Osteoblast (primary cell): ENCODE measurements at regions not wholly inside any gene's neighbourhood (a gene's known extent, or its start where the extent isn't known, plus 50 kb on each side); places are given as distances from the start of the nearest gene placed in this dataset.

Experiments used
- DNase-seq: peaks from one replicate; pipeline ENCODE4 v3.0.0; 2011; ENCODE audit warnings: low spot score, mixed read lengths; ENCODE audit not compliant: insufficient read length; ENCODE audit errors: missing footprints
- H2AFZ ChIP-seq: 2 replicates; pipeline ENCODE4 v1.6.0; 2011; ENCODE audit warnings: mild to moderate bottlenecking, low read length
- H3K27ac ChIP-seq: 2 replicates; pipeline ENCODE4 v1.5.1; 2011; ENCODE audit warnings: mild to moderate bottlenecking, low read depth, low read length, moderate library complexity
- H3K27me3 ChIP-seq: 2 replicates; pipeline ENCODE4 v1.6.0; 2012; ENCODE audit warnings: mild to moderate bottlenecking, control low read depth, inconsistent platforms, low read length, moderate library complexity; ENCODE audit not compliant: insufficient read depth
- H3K36me3 ChIP-seq: 2 replicates; pipeline ENCODE4 v1.5.1; 2011; ENCODE audit warnings: mild to moderate bottlenecking, low read length, control low read depth, moderate library complexity; ENCODE audit not compliant: insufficient read depth
- H3K4me1 ChIP-seq: 2 replicates; pipeline ENCODE4 v1.5.1; 2011; ENCODE audit warnings: mild to moderate bottlenecking, low read length, control low read depth, moderate library complexity; ENCODE audit not compliant: insufficient read depth
- H3K4me2 ChIP-seq: 2 replicates; pipeline ENCODE4 v1.6.0; 2011; ENCODE audit warnings: mild to moderate bottlenecking, low read length; ENCODE audit not compliant: insufficient read depth
- H3K4me3 ChIP-seq: fragments of 200-600 bp; sonication (generic); 3 replicates; pipeline ENCODE4 v1.5.1; 2012; ENCODE audit warnings: mild to moderate bottlenecking, low read length, inconsistent platforms; ENCODE audit not compliant: insufficient read depth
- H3K79me2 ChIP-seq: 2 replicates; pipeline ENCODE4 v1.6.0; 2012; ENCODE audit warnings: mild to moderate bottlenecking, low read length, control low read depth, inconsistent platforms; ENCODE audit not compliant: insufficient read depth
- H3K9me3 ChIP-seq: 2 replicates; pipeline ENCODE4 v1.5.1; 2011; ENCODE audit warnings: low read depth, low read length, control low read depth
- H4K20me1 ChIP-seq: 2 replicates; pipeline ENCODE4 v1.6.0; 2012; ENCODE audit warnings: mild to moderate bottlenecking, low read length, control low read depth; ENCODE audit not compliant: insufficient read depth
- TF ChIP-seq, protein P1 (sequence below): IDR thresholded peaks from 2 replicates; pipeline ENCODE4 v1.5.1; 2011; ENCODE audit warnings: mild to moderate bottlenecking, low read depth, low read length, moderate library complexity; ENCODE audit errors: extremely low read depth

DNA sequence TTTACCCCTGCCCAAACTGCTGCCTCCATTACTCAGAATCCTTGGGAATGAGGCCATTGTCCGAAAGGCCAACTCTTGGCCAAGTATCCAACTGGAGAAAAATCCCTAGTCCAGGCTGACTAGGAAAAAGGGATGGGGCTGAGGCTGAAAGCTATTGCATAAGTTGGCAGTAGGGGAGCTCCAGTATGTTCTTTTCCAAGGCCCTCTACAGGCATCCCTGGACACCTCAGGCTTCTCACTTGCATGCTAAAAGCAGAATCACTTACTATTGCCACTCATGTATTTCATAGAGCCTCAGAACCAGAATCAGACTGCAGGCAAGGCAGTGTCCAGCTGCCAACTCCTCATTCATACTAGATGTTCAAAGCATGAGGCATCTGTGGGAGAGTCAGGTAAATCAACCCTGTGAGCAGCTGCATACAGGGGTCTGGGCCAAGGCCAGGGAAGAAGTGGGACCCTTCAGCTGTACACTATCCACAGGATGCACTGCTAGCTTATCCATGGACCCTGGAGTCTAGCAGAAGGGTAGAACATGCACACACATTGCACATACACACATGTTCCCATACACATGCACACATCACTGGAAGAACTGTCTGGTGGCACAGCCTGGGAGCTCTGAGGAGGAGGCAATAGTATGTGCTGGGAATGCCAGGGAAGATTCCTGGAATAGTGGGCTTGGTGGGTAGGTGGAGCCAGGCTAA, 195.3 kb downstream of the C1orf94 start:
- DNase-seq, result no peak
- H3K9me3 ChIP-seq, result no peaks in the 10 kb centered on the region

GRCh38 chr1:34372891-34373290, 196.2 kb downstream of the C1orf94 start:
- Histone ChIP-seq H4K20me1 (no peaks in the 10 kb centered on the region), H3K9me3 (no peaks in the 10 kb centered on the region), H3K4me1 (no peaks in the 10 kb centered on the region), H2AFZ (no peak overlapping the region), H3K4me2 (no peak overlapping the region), H3K36me3 (no peaks in the 10 kb centered on the region), H3K27me3 (no peaks in the 10 kb centered on the region), H3K79me2 (no peaks in the 10 kb centered on the region), H3K27ac (no peak overlapping the region), H3K4me3 (no peak overlapping the region)
- DNase-seq, result no peak
- TF ChIP-seq, protein P1, sequence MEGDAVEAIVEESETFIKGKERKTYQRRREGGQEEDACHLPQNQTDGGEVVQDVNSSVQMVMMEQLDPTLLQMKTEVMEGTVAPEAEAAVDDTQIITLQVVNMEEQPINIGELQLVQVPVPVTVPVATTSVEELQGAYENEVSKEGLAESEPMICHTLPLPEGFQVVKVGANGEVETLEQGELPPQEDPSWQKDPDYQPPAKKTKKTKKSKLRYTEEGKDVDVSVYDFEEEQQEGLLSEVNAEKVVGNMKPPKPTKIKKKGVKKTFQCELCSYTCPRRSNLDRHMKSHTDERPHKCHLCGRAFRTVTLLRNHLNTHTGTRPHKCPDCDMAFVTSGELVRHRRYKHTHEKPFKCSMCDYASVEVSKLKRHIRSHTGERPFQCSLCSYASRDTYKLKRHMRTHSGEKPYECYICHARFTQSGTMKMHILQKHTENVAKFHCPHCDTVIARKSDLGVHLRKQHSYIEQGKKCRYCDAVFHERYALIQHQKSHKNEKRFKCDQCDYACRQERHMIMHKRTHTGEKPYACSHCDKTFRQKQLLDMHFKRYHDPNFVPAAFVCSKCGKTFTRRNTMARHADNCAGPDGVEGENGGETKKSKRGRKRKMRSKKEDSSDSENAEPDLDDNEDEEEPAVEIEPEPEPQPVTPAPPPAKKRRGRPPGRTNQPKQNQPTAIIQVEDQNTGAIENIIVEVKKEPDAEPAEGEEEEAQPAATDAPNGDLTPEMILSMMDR, result no peak

More for the DNA sequence above, 195.3 kb downstream of the C1orf94 start:
- H3K4me3 ChIP-seq, result no peak overlapping the region
- no peaks in the 10 kb centered on the region for H4K20me1 ChIP-seq
- no peaks in the 10 kb centered on the region for H3K79me2 ChIP-seq
- H3K4me2 ChIP-seq, result no peak overlapping the region
- H3K4me1 ChIP-seq, result no peaks in the 10 kb centered on the region
- no peak overlapping the region for H3K27ac ChIP-seq
- TF ChIP-seq, protein P1, result no peak
- no peaks in the 10 kb centered on the region for H3K27me3 ChIP-seq
- no peak overlapping the region for H2AFZ ChIP-seq
- no peaks in the 10 kb centered on the region for H3K36me3 ChIP-seq

DNA sequence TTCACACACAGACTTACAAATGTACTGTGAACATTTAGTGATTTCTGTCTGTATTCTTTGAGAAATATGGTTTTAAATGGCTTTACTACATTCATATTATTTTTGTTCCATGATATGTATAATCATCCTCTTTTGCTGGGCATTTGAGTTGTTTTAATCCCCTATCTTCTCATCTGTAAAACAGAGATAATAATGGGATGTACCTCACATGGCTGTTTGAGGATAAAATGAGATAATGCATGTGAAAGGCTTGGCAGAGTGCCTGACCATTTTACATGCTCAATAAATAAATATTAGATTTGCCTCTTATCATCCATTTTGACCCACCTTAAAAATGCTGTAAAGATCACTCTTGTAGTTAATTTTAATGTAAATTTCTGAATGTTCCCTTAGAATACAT, 197.2 kb downstream of the C1orf94 start:
- Histone ChIP-seq H4K20me1 (no peaks in the 10 kb centered on the region), H3K36me3 (no peaks in the 10 kb centered on the region), H3K27ac (no peak overlapping the region), H3K27me3 (no peaks in the 10 kb centered on the region), H3K4me3 (no peak overlapping the region), H2AFZ (no peak overlapping the region), H3K79me2 (no peaks in the 10 kb centered on the region), H3K4me2 (no peak overlapping the region), H3K9me3 (no peaks in the 10 kb centered on the region), H3K4me1 (no peaks in the 10 kb centered on the region)
- no peak for DNase-seq
- TF ChIP-seq, protein P1, result no peak

GRCh38 chr1:34376531-34376930, 199.8 kb downstream of the C1orf94 start:
- TF ChIP-seq, protein P1, result no peak

More at GRCh38 chr1:34376531-34376930, 199.8 kb downstream of the C1orf94 start:
- no peaks in the 10 kb centered on the region for H3K9me3 ChIP-seq
- no peak overlapping the region for H3K4me3 ChIP-seq
- DNase-seq, result no peak
- no peak overlapping the region for H3K4me2 ChIP-seq
- H2AFZ ChIP-seq, result no peak overlapping the region
- no peaks in the 10 kb centered on the region for H4K20me1 ChIP-seq
- H3K79me2 ChIP-seq, result no peaks in the 10 kb centered on the region
- H3K27ac ChIP-seq, result no peak overlapping the region
- H3K27me3 ChIP-seq, result no peaks in the 10 kb centered on the region
- no peaks in the 10 kb centered on the region for H3K4me1 ChIP-seq
- H3K36me3 ChIP-seq, result no peaks in the 10 kb centered on the region
